Upper lobe of left lung (tissue), 6 donors: ENCODE measurements at regions not wholly inside any gene's neighbourhood (a gene's known extent, or its start where the extent isn't known, plus 50 kb on each side); places are given as distances from the start of the nearest gene placed in this dataset.

Source experiments
- ATAC-seq, 2 donors: fragments of 200-7000 bp; cut with Tn5 transposase; one replicate each; pipeline ENCODE4 v1.9.1; 2022; ENCODE audit warnings: mild to moderate bottlenecking in 2 of 2, moderate library complexity in 2 of 2; ENCODE audit not compliant: low FRiP score in 2 of 2
- DNase-seq, 2 donors: peaks; one replicate each; pipeline ENCODE4 v3.0.0-alpha.2; 2019 to 2020
- H3K27ac ChIP-seq, 4 donors: fragments of 200-600 bp; sonication (generic); one replicate each; pipeline ENCODE4 v1.5.1; 2016 to 2019
- H3K27me3 ChIP-seq, 4 donors: fragments of 200-600 bp; sonication (generic); one replicate each; pipeline ENCODE4 v1.5.1; 2017 to 2019
- H3K36me3 ChIP-seq, 4 donors: fragments of 200-600 bp; sonication (generic); one replicate each; pipeline ENCODE4 v1.5.1; 2016 to 2019
- H3K4me1 ChIP-seq, 4 donors: fragments of 200-600 bp; sonication (generic); one replicate each; pipeline ENCODE4 v1.5.1; 2018 to 2019
- H3K4me3 ChIP-seq, 4 donors: fragments of 200-600 bp; sonication (generic); one replicate each; pipeline ENCODE4 v1.5.1; 2017 to 2019; ENCODE audit warnings: mild to moderate bottlenecking in 2 of 4, moderate library complexity in 1 of 4
- H3K9me3 ChIP-seq, 4 donors: fragments of 200-600 bp; sonication (generic); one replicate each; pipeline ENCODE4 v1.5.1; 2018 to 2019
- CTCF ChIP-seq, 6 experiments: fragments of 450-650 bp in 4 of 6; fragments of 200-600 bp in 2 of 6; sonication (generic) in 2 of 6; IDR thresholded peaks; one replicate each; pipeline ENCODE4 v1.5.1; 2016 to 2019; ENCODE audit warnings: antibody characterized with exemption in 6 of 6
- EP300 ChIP-seq, 4 donors: sonication (generic); formaldehyde crosslinking; IDR thresholded peaks; one replicate each; pipeline ENCODE4 v1.5.1; 2017; ENCODE audit warnings: antibody characterized with exemption in 4 of 4, control low read depth in 2 of 4
- WGBS, 2 donors: methylation state at CpG; one replicate each; pipeline ENCODE4 v1.1.5; 2017 to 2018; 5-methylcytosine and 5-hydroxymethylcytosine counted together
- donor health status: DM: no; HTN: no; CAD: no; lungs with moderate emphysema.
- donor health status: DM: no; HTN: yes; CAD: no; lungs with severe emphysema.

DNA sequence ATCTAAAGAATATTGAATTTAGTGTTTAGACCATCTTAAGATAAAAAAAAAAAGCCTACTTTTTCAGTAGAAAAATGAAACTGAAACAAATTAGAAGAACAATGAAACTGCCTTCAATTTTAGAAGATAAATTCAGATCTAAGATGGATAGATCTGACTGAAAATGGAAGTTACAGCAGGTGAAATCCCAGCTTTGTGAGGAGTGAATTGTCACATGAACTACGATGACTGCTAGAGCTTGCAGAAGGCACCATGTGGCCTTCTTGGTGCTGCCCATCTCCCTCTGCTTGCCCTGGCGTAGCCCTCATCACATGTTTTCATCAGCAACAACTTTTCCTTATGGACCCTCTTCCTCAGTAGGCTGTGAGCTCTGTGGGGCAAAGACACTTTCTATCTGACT, 51.4 kb upstream of the EMCN start:
- DNase-seq, result no peak
- no peak overlapping the region for H3K4me3 ChIP-seq
- TF ChIP-seq EP300 (IDR thresholded peaks at IDR 0.05) (no peak), CTCF (IDR thresholded peaks at IDR 0.05) (no peak)
- no peaks in the 10 kb centered on the region for H3K27me3 ChIP-seq
- ATAC-seq, result no peak
- WGBS, 2 donors, result 39 to 88% methylated on average over 2 of the region's 2 CpGs
- no peak overlapping the region for H3K27ac ChIP-seq
- H3K36me3 ChIP-seq, result no peaks in the 10 kb centered on the region
- H3K4me1 ChIP-seq, result peaks cover 0 to 2% (median 0%) of the 10 kb centered on the region in 4 donors
- H3K9me3 ChIP-seq, result no peaks in the 10 kb centered on the region
